ENCODE measurements at regions not wholly inside any gene's neighbourhood (a gene's known extent, or its start where the extent isn't known, plus 50 kb on each side); places are given as distances from the start of the nearest gene placed in this dataset.
"Not testable (repeated sequence)": the region's sequence is repeated elsewhere in the genome, so short reads cannot be mapped to it uniquely, and the experiment has no call there.

GRCh38 chr18:30149585-30149984 lies 893.0 kb downstream of the DSC3 start:
- DNase-seq, result no peak

GRCh38 chr18:30142870-30143269 lies 899.7 kb downstream of the DSC3 start:
- no peak for DNase-seq

- no peak for DNase-seq
Measured at GRCh38 chr18:30142248-30142647, 900.3 kb downstream of the DSC3 start.

- DNase-seq, result not testable (repeated sequence)
Measured at GRCh38 chr18:30141506-30141905, 901.0 kb downstream of the DSC3 start.

- DNase-seq, result no peak
Measured at GRCh38 chr18:30139631-30140287, 902.8 kb downstream of the DSC3 start.

GRCh38 chr18:30135938-30136337 lies 906.6 kb downstream of the DSC3 start:
- no peak for DNase-seq

GRCh38 chr18:30134020-30134419 lies 908.5 kb downstream of the DSC3 start:
- DNase-seq, result no peak

- no peak for DNase-seq
Measured at GRCh38 chr18:30132959-30133358, 909.6 kb downstream of the DSC3 start.

- no peak for DNase-seq
Measured at GRCh38 chr18:30121397-30121796, 921.1 kb downstream of the DSC3 start.

GRCh38 chr18:30113454-30113853 lies 929.1 kb downstream of the DSC3 start:
- DNase-seq, result no peak

GRCh38 chr18:30106356-30106755 lies 936.2 kb downstream of the DSC3 start:
- DNase-seq, result no peak

- DNase-seq, result no peak
Measured at GRCh38 chr18:30103881-30104280, 938.7 kb downstream of the DSC3 start.

- no peak for DNase-seq
Measured at GRCh38 chr18:30096796-30097195, 945.7 kb downstream of the DSC3 start.

- no peak for DNase-seq
Measured at GRCh38 chr18:30094556-30094955, 948.0 kb downstream of the DSC3 start.

- DNase-seq, result no peak
Measured at GRCh38 chr18:30093376-30093775, 949.2 kb downstream of the DSC3 start.

- DNase-seq, result no peak
Measured at GRCh38 chr18:30088238-30089015, 954.1 kb downstream of the DSC3 start.

GRCh38 chr18:30086351-30086750 lies 956.2 kb downstream of the DSC3 start:
- no peak for DNase-seq

GRCh38 chr18:30081122-30081521 lies 961.4 kb downstream of the DSC3 start:
- DNase-seq, result no peak

- no peak for DNase-seq
Measured at GRCh38 chr18:30072609-30073385, 969.7 kb downstream of the DSC3 start.

- no peak for DNase-seq
Measured at GRCh38 chr18:30066288-30066687, 976.3 kb downstream of the DSC3 start.

GRCh38 chr18:30057398-30057797 lies 985.1 kb downstream of the DSC3 start:
- DNase-seq, result no peak

- DNase-seq, result no peak
Measured at GRCh38 chr18:30056528-30056927, 986.0 kb downstream of the DSC3 start.

GRCh38 chr18:30044496-30044895 lies 998.0 kb downstream of the DSC3 start:
- DNase-seq, result no peak

GRCh38 chr18:30039201-30039600 lies 1003.3 kb downstream of the DSC3 start:
- DNase-seq, result no peak

Measured in T-helper 2 cell (primary cell).